ENCODE measurements at regions not wholly inside any gene's neighbourhood (a gene's known extent, or its start where the extent isn't known, plus 50 kb on each side); places are given as distances from the start of the nearest gene placed in this dataset.
A peak's percentile ranks its signal among the peaks of the same experiment; 100 is the strongest.

DNA sequence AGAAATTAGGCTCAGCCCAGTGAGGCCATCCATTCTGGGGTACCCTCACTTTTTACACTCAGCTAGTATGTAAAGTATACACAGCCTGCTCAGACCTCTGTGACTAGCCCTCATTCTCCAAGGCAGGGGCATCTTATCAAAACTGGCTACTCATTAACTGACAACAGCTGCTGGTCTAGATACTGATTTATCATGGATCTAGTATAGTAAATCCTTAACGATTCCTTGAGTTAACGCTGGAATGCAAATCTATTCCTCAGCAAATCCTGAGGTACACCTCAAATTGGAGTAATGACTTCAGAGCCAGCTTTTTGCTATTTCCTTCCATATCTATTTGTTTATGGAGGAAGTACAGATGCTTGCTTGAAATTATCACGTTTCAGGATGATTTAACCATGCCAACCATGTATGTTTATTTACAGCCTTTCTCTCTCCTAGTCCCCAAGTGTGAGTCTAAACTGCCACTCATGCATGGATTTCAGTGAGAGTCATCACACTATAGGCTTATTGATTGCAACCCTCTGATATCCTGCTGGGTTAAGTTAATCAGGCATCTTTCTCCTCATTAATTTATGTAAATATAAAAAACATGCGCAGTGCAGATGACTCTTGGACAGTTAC is 70.2 kb upstream of the DOK6 start:
- peak; percentile 1 for DNase-seq

DNA sequence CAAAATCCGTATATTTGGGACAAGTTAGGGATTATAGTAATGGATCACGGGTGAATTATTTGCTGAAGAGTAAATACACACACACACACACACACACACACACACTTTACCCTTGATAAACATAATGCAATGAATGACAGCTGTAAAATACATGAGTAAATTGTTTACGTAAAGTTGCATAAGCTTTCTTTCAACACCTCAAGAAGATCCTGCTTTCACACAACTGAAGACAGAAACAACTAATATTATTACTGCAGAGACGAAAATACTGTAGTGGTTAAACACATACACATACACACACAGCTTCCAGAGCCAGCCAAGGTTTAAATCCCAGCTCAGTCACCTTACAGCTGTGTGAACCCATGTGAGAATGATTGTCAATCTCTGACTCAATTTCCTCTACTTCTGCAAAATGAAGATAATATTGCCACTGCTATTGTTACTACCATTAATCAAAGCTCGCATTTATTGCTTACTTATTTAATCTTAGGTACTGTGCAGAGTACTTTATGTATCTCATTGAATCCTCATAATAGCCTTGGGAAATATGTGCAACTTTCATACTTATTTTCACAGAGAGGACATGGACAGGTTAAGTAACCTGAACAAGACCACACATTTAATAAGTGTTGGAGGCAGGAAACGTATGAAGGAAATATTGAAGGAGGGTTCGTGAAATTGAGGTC is 50.6 kb upstream of the DOK6 start:
- no peak for DNase-seq

Measured in tongue (tissue), 1 donor.